A673 (cell line): ENCODE measurements at regions not wholly inside any gene's neighbourhood (a gene's known extent, or its start where the extent isn't known, plus 50 kb on each side); places are given as distances from the start of the nearest gene placed in this dataset.

Experiments used
- BruUV-seq: library from RNA; stranded (reverse); fragments of 400-500 nt; replicated peaks from 2 replicates; lab custom pipeline; 2021; lab: Mats Ljungman, UMichigan
- CTCF ChIA-PET: fragments of 300-600 bp; sonication (Branson Sonifier 250); formaldehyde crosslinking; loops from one replicate; lab custom pipeline; 2022; ENCODE audit warnings: antibody characterized with exemption; lab: Charles Lee
- POLR2A ChIA-PET: fragments of 300-600 bp; sonication (Branson Sonifier 250); formaldehyde crosslinking; loops from one replicate; lab custom pipeline; 2022; ENCODE audit warnings: antibody characterized with exemption; ENCODE audit not compliant: low non-redundant PET; lab: Charles Lee
- DNase-seq: peaks from one replicate; pipeline ENCODE4 v3.0.0-alpha.2; 2015; ENCODE audit warnings: low spot score
- H3K27ac ChIP-seq: fragments of 200-600 bp; sonication (generic); 2 replicates; pipeline ENCODE4 v1.5.1; 2016; ENCODE audit warnings: mixed run types, low read depth, mild to moderate bottlenecking, mixed read lengths, antibody characterized with exemption, low read length; ENCODE audit not compliant: poor library complexity, severe bottlenecking
- H3K27me3 ChIP-seq: fragments of 200-600 bp; sonication (generic); replicated peaks from 2 replicates; pipeline ENCODE4 v1.6.1; 2017; ENCODE audit warnings: mixed run types, low read depth, mild to moderate bottlenecking, mixed read lengths, antibody characterized with exemption, low read length; ENCODE audit not compliant: insufficient read depth, poor library complexity
- H3K36me3 ChIP-seq: fragments of 200-600 bp; sonication (generic); 2 replicates; pipeline ENCODE4 v1.6.1; 2016; ENCODE audit warnings: mixed run types, mild to moderate bottlenecking, mixed read lengths, antibody characterized with exemption, low read length; ENCODE audit not compliant: insufficient read depth, poor library complexity, severe bottlenecking
- H3K4me1 ChIP-seq: fragments of 200-600 bp; sonication (generic); 2 replicates; pipeline ENCODE4 v1.6.1; 2017; ENCODE audit warnings: mixed run types, mild to moderate bottlenecking, mixed read lengths, antibody characterized with exemption, low read length; ENCODE audit not compliant: insufficient read depth, poor library complexity, severe bottlenecking
- H3K4me3 ChIP-seq: fragments of 200-600 bp; sonication (generic); 2 replicates; pipeline ENCODE4 v1.5.1; 2016; ENCODE audit warnings: low read depth, mixed run types, mild to moderate bottlenecking, mixed read lengths, low read length; ENCODE audit not compliant: poor library complexity, severe bottlenecking
- H3K9me3 ChIP-seq: fragments of 200-600 bp; sonication (generic); 2 replicates; pipeline ENCODE4 v1.6.1; 2016; ENCODE audit warnings: mixed run types, low read depth, mild to moderate bottlenecking, mixed read lengths, antibody characterized with exemption, low read length; ENCODE audit not compliant: poor library complexity, severe bottlenecking
- CTCF ChIP-seq: fragments of 300-800, 200-600 bp; sonication (generic); conservative IDR thresholded peaks from 2 replicates; pipeline ENCODE4 v1.5.1; 2017; ENCODE audit warnings: low read depth, mild to moderate bottlenecking, antibody characterized with exemption, low read length, moderate library complexity, mixed read lengths
- EZH2 ChIP-seq: fragments of 200-600 bp; sonication (generic); IDR thresholded peaks from 2 replicates; pipeline ENCODE4 v1.6.1; 2017; ENCODE audit warnings: borderline replicate concordance, low read depth, mild to moderate bottlenecking, mixed read lengths, antibody characterized with exemption, low read length; ENCODE audit not compliant: poor library complexity, severe bottlenecking
- intact Hi-C: fragments of 100-400 bp; cut with micrococcal nuclease; formaldehyde crosslinking; loops from one replicate; pipeline ENCODE4 v1.10.0; 2022; ENCODE audit not compliant: unreplicated experiment

GRCh38 chr14:100638211-100638855 is 51.1 kb upstream of the BEGAIN start:
- ChIA-PET POLR2A (no interaction called here), CTCF (interaction anchor here (1.5 kb wide), 1 partner anchor 7 kb away, joined by 4 read pairs; no protein-coding TSS in a partner anchor)
- H3K4me3 ChIP-seq: no peak overlapping the region
- no peak overlapping the region for H3K27ac ChIP-seq
- no peak for DNase-seq
- no TSS peak for BruUV-seq
- no peaks in the 10 kb centered on the region for H3K4me1 ChIP-seq
- H3K27me3 ChIP-seq: no peaks in the 10 kb centered on the region
- no peaks in the 10 kb centered on the region for H3K36me3 ChIP-seq
- intact Hi-C loops: no loop called here
- no peaks in the 10 kb centered on the region for H3K9me3 ChIP-seq
- TF ChIP-seq EZH2 (no peak), CTCF (no peak)

- TF ChIP-seq EZH2: no peak
- TF ChIP-seq CTCF: no peak
- BruUV-seq: no TSS peak
- Histone ChIP-seq H3K4me3 (no peak overlapping the region), H3K9me3 (no peaks in the 10 kb centered on the region), H3K4me1 (no peaks in the 10 kb centered on the region), H3K27me3 (no peaks in the 10 kb centered on the region), H3K36me3 (no peaks in the 10 kb centered on the region), H3K27ac (no peak overlapping the region)
- DNase-seq: no peak
- ChIA-PET POLR2A (no interaction called here), CTCF (no interaction called here)
- intact Hi-C loops: no loop called here
Measured at GRCh38 chr14:100639280-100639679, 52.1 kb upstream of the BEGAIN start.

- no peaks in the 10 kb centered on the region for H3K9me3 ChIP-seq
- no peaks in the 10 kb centered on the region for H3K36me3 ChIP-seq
- no peak for DNase-seq
- H3K4me3 ChIP-seq: no peak overlapping the region
- CTCF ChIA-PET: no interaction called here
- intact Hi-C loops: no loop called here
- no TSS peak for BruUV-seq
- H3K27ac ChIP-seq: no peak overlapping the region
- POLR2A ChIA-PET: interaction anchor here (0.6 to 0.7 kb wide), 2 partner anchors 452 to 1238 kb away, joined by 3 to 5 read pairs; no protein-coding TSS in a partner anchor
- H3K4me1 ChIP-seq: no peaks in the 10 kb centered on the region
- TF ChIP-seq CTCF (no peak), EZH2 (no peak)
- H3K27me3 ChIP-seq: no peaks in the 10 kb centered on the region
Measured at GRCh38 chr14:100640471-100641273, 53.5 kb upstream of the BEGAIN start.
